ENCODE measurements at regions not wholly inside any gene's neighbourhood (a gene's known extent, or its start where the extent isn't known, plus 50 kb on each side); places are given as distances from the start of the nearest gene placed in this dataset.

- TF ChIP-seq CBX3 (IDR thresholded peaks at IDR 0.05; ENCODE audit: low read depth) (no peak), EGR1 (IDR thresholded peaks at IDR 0.05; ENCODE audit: low read depth) (no peak), POLR2AphosphoS5 (IDR thresholded peaks at IDR 0.05; ENCODE audit: low read depth, low read length) (no peak), CEBPB (IDR thresholded peaks at IDR 0.05; ENCODE audit: low read depth) (no peak)
- TF ChIP-seq, protein P1, sequence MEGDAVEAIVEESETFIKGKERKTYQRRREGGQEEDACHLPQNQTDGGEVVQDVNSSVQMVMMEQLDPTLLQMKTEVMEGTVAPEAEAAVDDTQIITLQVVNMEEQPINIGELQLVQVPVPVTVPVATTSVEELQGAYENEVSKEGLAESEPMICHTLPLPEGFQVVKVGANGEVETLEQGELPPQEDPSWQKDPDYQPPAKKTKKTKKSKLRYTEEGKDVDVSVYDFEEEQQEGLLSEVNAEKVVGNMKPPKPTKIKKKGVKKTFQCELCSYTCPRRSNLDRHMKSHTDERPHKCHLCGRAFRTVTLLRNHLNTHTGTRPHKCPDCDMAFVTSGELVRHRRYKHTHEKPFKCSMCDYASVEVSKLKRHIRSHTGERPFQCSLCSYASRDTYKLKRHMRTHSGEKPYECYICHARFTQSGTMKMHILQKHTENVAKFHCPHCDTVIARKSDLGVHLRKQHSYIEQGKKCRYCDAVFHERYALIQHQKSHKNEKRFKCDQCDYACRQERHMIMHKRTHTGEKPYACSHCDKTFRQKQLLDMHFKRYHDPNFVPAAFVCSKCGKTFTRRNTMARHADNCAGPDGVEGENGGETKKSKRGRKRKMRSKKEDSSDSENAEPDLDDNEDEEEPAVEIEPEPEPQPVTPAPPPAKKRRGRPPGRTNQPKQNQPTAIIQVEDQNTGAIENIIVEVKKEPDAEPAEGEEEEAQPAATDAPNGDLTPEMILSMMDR (IDR thresholded peaks at IDR 0.05 in 2 of 3, conservative IDR thresholded peaks at IDR 0.05 in 1 of 3; ENCODE audit: borderline replicate concordance in 1 of 3, insufficient read depth in 1 of 3, low read depth in 2 of 3, low read length in 2 of 3) = no peak
Observed at GRCh38 chr11:101718402-101718801, 134.6 kb upstream of the TRPC6 start.
